ENCODE measurements at regions not wholly inside any gene's neighbourhood (a gene's known extent, or its start where the extent isn't known, plus 50 kb on each side); places are given as distances from the start of the nearest gene placed in this dataset.

- peaks cover 2% of the 10 kb centered on the region; the same call in 1 of the 2 replicates for H3K27me3 ChIP-seq (replicated peaks; ENCODE audit: control insufficient read depth, insufficient read depth, low read length)
- no peaks in the 10 kb centered on the region for H3K36me3 ChIP-seq (ENCODE audit: control insufficient read depth, insufficient read depth, low read length)
- H3K4me3 ChIP-seq (replicated peaks; ENCODE audit: low read depth, low read length), result no peak overlapping the region
- no peak for TF ChIP-seq CTCF (IDR thresholded peaks at IDR 0.05; ENCODE audit: insufficient read depth, low read length, poor library complexity, severe bottlenecking)
- no peak for DNase-seq (ENCODE audit: extremely low read depth, insufficient read length)
Observed at GRCh38 chr10:93221171-93221496, 147.4 kb downstream of the CYP26A1 start.

- Histone ChIP-seq H3K27me3 (replicated peaks; ENCODE audit: control insufficient read depth, insufficient read depth, low read length) (peaks cover 2% of the 10 kb centered on the region; the same call in 1 of the 2 replicates), H3K36me3 (ENCODE audit: control insufficient read depth, insufficient read depth, low read length) (no peaks in the 10 kb centered on the region), H3K4me3 (replicated peaks; ENCODE audit: low read depth, low read length) (no peak overlapping the region)
- TF ChIP-seq CTCF (IDR thresholded peaks at IDR 0.05; ENCODE audit: insufficient read depth, low read length, poor library complexity, severe bottlenecking), result no peak
- no peak for DNase-seq (ENCODE audit: extremely low read depth, insufficient read length)
Observed at GRCh38 chr10:93221521-93221920, 147.8 kb downstream of the CYP26A1 start.

GRCh38 chr10:93222211-93222754, 148.6 kb downstream of the CYP26A1 start:
- H3K4me3 ChIP-seq (replicated peaks; ENCODE audit: low read depth, low read length), result no peak overlapping the region
- H3K27me3 ChIP-seq (replicated peaks; ENCODE audit: control insufficient read depth, insufficient read depth, low read length), result peaks cover 2% of the 10 kb centered on the region; the same call in 1 of the 2 replicates
- H3K36me3 ChIP-seq (ENCODE audit: control insufficient read depth, insufficient read depth, low read length), result no peaks in the 10 kb centered on the region
- no peak for TF ChIP-seq CTCF (IDR thresholded peaks at IDR 0.05; ENCODE audit: insufficient read depth, low read length, poor library complexity, severe bottlenecking)
- DNase-seq (ENCODE audit: extremely low read depth, insufficient read length), result no peak

GRCh38 chr10:93222876-93223275, 149.2 kb downstream of the CYP26A1 start:
- no peak for DNase-seq (ENCODE audit: extremely low read depth, insufficient read length)
- no peak for TF ChIP-seq CTCF (IDR thresholded peaks at IDR 0.05; ENCODE audit: insufficient read depth, low read length, poor library complexity, severe bottlenecking)
- Histone ChIP-seq H3K36me3 (ENCODE audit: control insufficient read depth, insufficient read depth, low read length) (no peaks in the 10 kb centered on the region), H3K4me3 (replicated peaks; ENCODE audit: low read depth, low read length) (no peak overlapping the region), H3K27me3 (replicated peaks; ENCODE audit: control insufficient read depth, insufficient read depth, low read length) (peaks cover 2% of the 10 kb centered on the region; the same call in 1 of the 2 replicates)

- Histone ChIP-seq H3K27me3 (replicated peaks; ENCODE audit: control insufficient read depth, insufficient read depth, low read length) (peaks cover 2% of the 10 kb centered on the region; the same call in 1 of the 2 replicates), H3K4me3 (replicated peaks; ENCODE audit: low read depth, low read length) (no peak overlapping the region), H3K36me3 (ENCODE audit: control insufficient read depth, insufficient read depth, low read length) (no peaks in the 10 kb centered on the region)
- no peak for DNase-seq (ENCODE audit: extremely low read depth, insufficient read length)
- no peak for TF ChIP-seq CTCF (IDR thresholded peaks at IDR 0.05; ENCODE audit: insufficient read depth, low read length, poor library complexity, severe bottlenecking)
Observed at GRCh38 chr10:93223336-93223735, 149.6 kb downstream of the CYP26A1 start.

All from GM06990 (cell line).